GM12878 (cell line): ENCODE measurements at regions not wholly inside any gene's neighbourhood (a gene's known extent, or its start where the extent isn't known, plus 50 kb on each side); places are given as distances from the start of the nearest gene placed in this dataset.

Experiments used
- CEBPB ChIP-seq, 2 experiments: fragments of 150-350 bp in 1 of 2; IDR thresholded peaks; 2 replicates each; pipeline ENCODE4 v1.6.1; 2012 to 2014; ENCODE audit warnings: low read depth in 2 of 2, low read length in 2 of 2, borderline replicate concordance in 1 of 2, inconsistent platforms in 1 of 2
- NFYB ChIP-seq: IDR thresholded peaks from 2 replicates; pipeline ENCODE4 v1.6.1; 2011; ENCODE audit warnings: low read depth, mild to moderate bottlenecking, low read length, improper control_type of control experiment, moderate library complexity; ENCODE audit not compliant: insufficient read depth
- NRF1 ChIP-seq: conservative IDR thresholded peaks from 2 replicates; pipeline ENCODE4 v1.6.1; 2011; ENCODE audit warnings: mild to moderate bottlenecking, low read depth, low read length, improper control_type of control experiment
- POLR2AphosphoS5 ChIP-seq: IDR thresholded peaks from 2 replicates; pipeline ENCODE4 v1.6.1; 2011; ENCODE audit warnings: mild to moderate bottlenecking, low read length, inconsistent platforms
- RAD21 ChIP-seq: IDR thresholded peaks from 2 replicates; pipeline ENCODE4 v1.6.1; 2011; ENCODE audit warnings: mild to moderate bottlenecking, low read depth, low read length, moderate library complexity; ENCODE audit not compliant: insufficient read depth
- SIX5 ChIP-seq: IDR thresholded peaks from 2 replicates; pipeline ENCODE4 v1.6.1; 2011; ENCODE audit warnings: mild to moderate bottlenecking, low read depth, low read length, moderate library complexity; ENCODE audit not compliant: severe bottlenecking
- SMAD1 ChIP-seq: fragments of 450-650 bp; IDR thresholded peaks from 2 replicates; pipeline ENCODE4 v1.6.1; 2018; ENCODE audit warnings: mild to moderate bottlenecking, low read depth; ENCODE audit not compliant: partially characterized antibody
- TAF1 ChIP-seq: IDR thresholded peaks from 2 replicates; pipeline ENCODE4 v1.6.1; 2011; ENCODE audit warnings: mild to moderate bottlenecking, low read depth, low read length, borderline replicate concordance
- TCF7 ChIP-seq: IDR thresholded peaks from 2 replicates; pipeline ENCODE4 v1.6.1; 2014; ENCODE audit warnings: antibody characterized with exemption, borderline replicate concordance
- TF ChIP-seq, protein P1 (sequence below), 3 experiments: IDR thresholded peaks in 2 of 3; conservative IDR thresholded peaks in 1 of 3; 2 replicates each; pipeline ENCODE4 v1.5.1; 2011; ENCODE audit warnings: low read depth in 3 of 3, low read length in 3 of 3, mild to moderate bottlenecking in 3 of 3, control low read depth in 2 of 3, moderate library complexity in 2 of 3, inconsistent platforms in 1 of 3, mixed read lengths in 1 of 3; ENCODE audit not compliant: control insufficient read depth in 2 of 3, insufficient read depth in 1 of 3; ENCODE audit errors: extremely low read depth in 1 of 3
- TF ChIP-seq, protein P2 (sequence below): IDR thresholded peaks from 2 replicates; pipeline ENCODE4 v1.6.1; 2012; ENCODE audit warnings: low read length, inconsistent platforms
- TF ChIP-seq, protein P3 (sequence below): IDR thresholded peaks from 2 replicates; pipeline ENCODE4 v1.6.1; 2011; ENCODE audit warnings: low read depth, low read length, improper control_type of control experiment, borderline replicate concordance

DNA sequence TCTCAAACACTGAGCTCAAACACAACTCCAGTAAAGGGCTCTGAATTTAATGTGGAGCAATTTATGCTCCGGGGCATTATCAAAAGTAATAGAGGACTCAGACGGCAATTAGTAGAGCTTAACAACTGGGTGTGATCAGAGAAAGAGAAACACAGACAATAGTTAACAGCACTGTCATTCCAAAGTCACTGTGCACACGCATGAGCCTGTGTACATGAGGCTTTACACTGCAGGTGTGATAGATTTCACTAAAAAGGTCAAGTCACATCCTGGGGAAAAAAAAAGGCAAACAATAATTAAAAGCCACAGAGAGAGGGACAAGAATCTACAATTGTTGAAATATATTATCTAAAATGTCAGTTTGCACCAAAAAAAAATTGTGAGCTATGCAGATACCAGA, 956.5 kb downstream of the CDH18 start:
- TF ChIP-seq, protein P1, sequence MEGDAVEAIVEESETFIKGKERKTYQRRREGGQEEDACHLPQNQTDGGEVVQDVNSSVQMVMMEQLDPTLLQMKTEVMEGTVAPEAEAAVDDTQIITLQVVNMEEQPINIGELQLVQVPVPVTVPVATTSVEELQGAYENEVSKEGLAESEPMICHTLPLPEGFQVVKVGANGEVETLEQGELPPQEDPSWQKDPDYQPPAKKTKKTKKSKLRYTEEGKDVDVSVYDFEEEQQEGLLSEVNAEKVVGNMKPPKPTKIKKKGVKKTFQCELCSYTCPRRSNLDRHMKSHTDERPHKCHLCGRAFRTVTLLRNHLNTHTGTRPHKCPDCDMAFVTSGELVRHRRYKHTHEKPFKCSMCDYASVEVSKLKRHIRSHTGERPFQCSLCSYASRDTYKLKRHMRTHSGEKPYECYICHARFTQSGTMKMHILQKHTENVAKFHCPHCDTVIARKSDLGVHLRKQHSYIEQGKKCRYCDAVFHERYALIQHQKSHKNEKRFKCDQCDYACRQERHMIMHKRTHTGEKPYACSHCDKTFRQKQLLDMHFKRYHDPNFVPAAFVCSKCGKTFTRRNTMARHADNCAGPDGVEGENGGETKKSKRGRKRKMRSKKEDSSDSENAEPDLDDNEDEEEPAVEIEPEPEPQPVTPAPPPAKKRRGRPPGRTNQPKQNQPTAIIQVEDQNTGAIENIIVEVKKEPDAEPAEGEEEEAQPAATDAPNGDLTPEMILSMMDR (IDR thresholded peaks at IDR 0.05 in 2 of 3, conservative IDR thresholded peaks at IDR 0.05 in 1 of 3; ENCODE audit: control insufficient read depth in 2 of 3, extremely low read depth in 1 of 3, insufficient read depth in 1 of 3, low read depth in 3 of 3, low read length in 3 of 3) = no peak
- TF ChIP-seq POLR2AphosphoS5 = no peak
- TF ChIP-seq SMAD1 = no peak
- no peak for TF ChIP-seq NFYB
- TF ChIP-seq, protein P2, sequence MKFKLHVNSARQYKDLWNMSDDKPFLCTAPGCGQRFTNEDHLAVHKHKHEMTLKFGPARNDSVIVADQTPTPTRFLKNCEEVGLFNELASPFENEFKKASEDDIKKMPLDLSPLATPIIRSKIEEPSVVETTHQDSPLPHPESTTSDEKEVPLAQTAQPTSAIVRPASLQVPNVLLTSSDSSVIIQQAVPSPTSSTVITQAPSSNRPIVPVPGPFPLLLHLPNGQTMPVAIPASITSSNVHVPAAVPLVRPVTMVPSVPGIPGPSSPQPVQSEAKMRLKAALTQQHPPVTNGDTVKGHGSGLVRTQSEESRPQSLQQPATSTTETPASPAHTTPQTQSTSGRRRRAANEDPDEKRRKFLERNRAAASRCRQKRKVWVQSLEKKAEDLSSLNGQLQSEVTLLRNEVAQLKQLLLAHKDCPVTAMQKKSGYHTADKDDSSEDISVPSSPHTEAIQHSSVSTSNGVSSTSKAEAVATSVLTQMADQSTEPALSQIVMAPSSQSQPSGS = no peak
- TF ChIP-seq RAD21 = no peak
- TF ChIP-seq NRF1 = no peak
- TF ChIP-seq SIX5 = no peak
- no peak for TF ChIP-seq TCF7
- no peak for TF ChIP-seq TAF1
- TF ChIP-seq, protein P3, sequence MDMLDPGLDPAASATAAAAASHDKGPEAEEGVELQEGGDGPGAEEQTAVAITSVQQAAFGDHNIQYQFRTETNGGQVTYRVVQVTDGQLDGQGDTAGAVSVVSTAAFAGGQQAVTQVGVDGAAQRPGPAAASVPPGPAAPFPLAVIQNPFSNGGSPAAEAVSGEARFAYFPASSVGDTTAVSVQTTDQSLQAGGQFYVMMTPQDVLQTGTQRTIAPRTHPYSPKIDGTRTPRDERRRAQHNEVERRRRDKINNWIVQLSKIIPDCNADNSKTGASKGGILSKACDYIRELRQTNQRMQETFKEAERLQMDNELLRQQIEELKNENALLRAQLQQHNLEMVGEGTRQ = no peak
- TF ChIP-seq CEBPB (IDR thresholded peaks at IDR 0.05; ENCODE audit: borderline replicate concordance in 1 of 2, low read depth in 2 of 2, low read length in 2 of 2) = no peak
